Activated T-cell treated with anti-CD3 and anti-CD28 coated beads, Interleukin-2, amount 50 U/mL, for 72 hours (primary cell): ENCODE measurements at regions not wholly inside any gene's neighbourhood (a gene's known extent, or its start where the extent isn't known, plus 50 kb on each side); places are given as distances from the start of the nearest gene placed in this dataset.

Experiments
- ATAC-seq, 2 donors: fragments of 150-1000 bp; cut with Tn5 transposase; replicated peaks in 1 of 2; 2 replicates each; pipeline ENCODE4 v1.10.0; 2021; ENCODE audit warnings: moderate library complexity in 2 of 2, mild to moderate bottlenecking in 1 of 2
- DNase-seq, 2 donors: peaks; one replicate each; pipeline ENCODE4 v3.0.0; 2021 to 2022; ENCODE audit warnings: mixed read lengths in 1 of 2
- H3K27ac Mint-ChIP-seq: one replicate; pipeline ENCODE4 v1.8.0; 2022; ENCODE audit warnings: mild to moderate bottlenecking, moderate library complexity, mixed read lengths
- H3K27me3 Mint-ChIP-seq: one replicate; pipeline ENCODE4 v1.8.0; 2022; ENCODE audit warnings: low read depth, mixed read lengths
- H3K36me3 Mint-ChIP-seq, 2 donors: one replicate each; pipeline ENCODE4 v1.8.0; 2022; ENCODE audit warnings: mixed read lengths in 2 of 2, mild to moderate bottlenecking in 1 of 2; ENCODE audit not compliant: insufficient read depth in 2 of 2
- H3K4me1 Mint-ChIP-seq: one replicate; pipeline ENCODE4 v1.8.0; 2022; ENCODE audit warnings: low read depth, mixed read lengths
- H3K4me3 Mint-ChIP-seq, 2 donors: one replicate each; pipeline ENCODE4 v1.8.0; 2022; ENCODE audit warnings: mild to moderate bottlenecking in 2 of 2, mixed read lengths in 2 of 2, moderate library complexity in 2 of 2
- H3K9me3 Mint-ChIP-seq, 2 donors: one replicate each; pipeline ENCODE4 v1.8.0; 2022; ENCODE audit warnings: mixed read lengths in 2 of 2

GRCh38 chr10:44065788-44066526 is 318.9 kb downstream of the CXCL12 start:
- H3K27ac Mint-ChIP-seq: no peak overlapping the region
- no peaks in the 10 kb centered on the region for H3K27me3 Mint-ChIP-seq

DNA sequence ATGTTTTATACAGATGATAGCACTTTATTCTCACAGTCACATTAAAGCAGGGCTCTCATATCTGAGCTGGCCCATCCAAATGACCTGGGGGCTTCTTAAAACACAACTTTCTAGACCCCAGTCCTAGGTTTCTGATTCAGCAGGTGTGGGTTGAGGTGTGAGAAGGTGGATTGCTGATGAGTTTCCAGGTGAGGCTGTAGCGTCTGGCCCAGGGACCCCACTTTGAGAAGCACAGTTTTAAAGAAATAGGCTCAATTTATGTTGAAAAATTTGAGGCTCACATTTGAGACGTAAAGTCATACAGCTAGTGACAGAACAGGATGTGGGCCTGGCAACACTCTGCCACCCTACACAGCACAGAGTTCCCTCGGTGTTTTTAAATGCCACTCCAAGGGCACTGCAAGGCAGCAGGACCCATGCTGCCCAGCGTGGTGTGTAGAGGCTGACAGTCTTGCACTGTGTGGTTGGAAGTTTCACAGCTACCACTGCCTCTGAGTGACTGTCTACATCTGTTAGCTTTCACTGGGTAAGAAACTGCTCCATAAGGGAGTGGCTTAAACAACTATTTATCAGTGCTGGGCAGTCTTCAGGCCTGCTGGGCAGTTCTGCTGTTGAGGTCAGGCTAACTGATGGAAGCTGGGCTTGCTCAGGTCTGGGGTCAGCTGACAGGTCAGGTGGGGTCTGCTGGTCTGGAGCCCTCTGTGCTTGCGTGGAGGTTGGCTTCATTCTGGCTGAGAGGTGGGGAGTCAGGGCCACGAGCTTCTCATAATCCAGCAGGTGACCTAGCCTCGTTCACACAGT is 319.7 kb downstream of the CXCL12 start:
- no peak overlapping the region for H3K4me3 Mint-ChIP-seq
- DNase-seq: no peak
- H3K9me3 Mint-ChIP-seq: no peaks in the 10 kb centered on the region
- H3K36me3 Mint-ChIP-seq: no peaks in the 10 kb centered on the region
- H3K27me3 Mint-ChIP-seq: no peaks in the 10 kb centered on the region
- no peak overlapping the region for H3K27ac Mint-ChIP-seq
- ATAC-seq: no peak
- no peaks in the 10 kb centered on the region for H3K4me1 Mint-ChIP-seq

More at GRCh38 chr10:44065788-44066526, 318.9 kb downstream of the CXCL12 start:
- Mint-ChIP-seq H3K4me3 (no peak overlapping the region), H3K9me3 (no peaks in the 10 kb centered on the region), H3K36me3 (no peaks in the 10 kb centered on the region), H3K4me1 (no peaks in the 10 kb centered on the region)
- ATAC-seq (no peak), DNase-seq (no peak)

- Mint-ChIP-seq H3K4me1 (no peaks in the 10 kb centered on the region), H3K36me3 (no peaks in the 10 kb centered on the region), H3K27me3 (no peaks in the 10 kb centered on the region), H3K27ac (no peak overlapping the region), H3K9me3 (no peaks in the 10 kb centered on the region), H3K4me3 (no peak overlapping the region)
- no peak for DNase-seq
- ATAC-seq: no peak
Measured at GRCh38 chr10:44064317-44064716, 320.6 kb downstream of the CXCL12 start.

DNA sequence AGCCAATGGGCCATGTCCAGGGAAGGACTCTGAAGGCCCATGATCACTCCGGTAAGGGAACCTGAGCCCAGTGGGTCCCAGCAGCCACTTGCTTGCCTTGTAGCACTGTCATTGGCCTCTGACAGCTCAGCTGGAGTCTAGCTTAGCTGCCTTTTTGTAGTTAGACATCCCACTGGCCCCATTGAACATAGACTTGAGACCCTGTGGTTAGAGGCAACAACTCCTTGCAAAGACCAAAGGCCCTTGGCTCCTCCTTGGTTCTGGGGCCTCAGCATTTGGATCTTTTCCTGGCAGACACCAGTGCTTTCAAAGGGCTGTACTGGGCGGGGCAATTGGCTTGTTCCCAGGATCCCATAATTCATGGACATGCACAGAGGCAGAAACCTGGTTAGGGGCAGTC is 321.2 kb downstream of the CXCL12 start:
- Mint-ChIP-seq H3K9me3 (no peaks in the 10 kb centered on the region), H3K4me3 (no peak overlapping the region), H3K4me1 (no peaks in the 10 kb centered on the region), H3K27me3 (no peaks in the 10 kb centered on the region), H3K27ac (no peak overlapping the region), H3K36me3 (no peaks in the 10 kb centered on the region)
- DNase-seq (no peak), ATAC-seq (no peak)

GRCh38 chr10:44060719-44061118 is 324.2 kb downstream of the CXCL12 start:
- Mint-ChIP-seq H3K27me3 (no peaks in the 10 kb centered on the region), H3K4me1 (no peaks in the 10 kb centered on the region), H3K9me3 (no peaks in the 10 kb centered on the region), H3K36me3 (no peaks in the 10 kb centered on the region), H3K27ac (no peak overlapping the region), H3K4me3 (no peak overlapping the region)
- no peak for ATAC-seq
- DNase-seq: no peak

- Mint-ChIP-seq H3K9me3 (no peaks in the 10 kb centered on the region), H3K27ac (no peak overlapping the region), H3K4me3 (no peak overlapping the region), H3K27me3 (no peaks in the 10 kb centered on the region), H3K36me3 (no peaks in the 10 kb centered on the region), H3K4me1 (no peaks in the 10 kb centered on the region)
- DNase-seq (no peak), ATAC-seq (no peak)
Measured at GRCh38 chr10:44060221-44060620, 324.7 kb downstream of the CXCL12 start.

DNA sequence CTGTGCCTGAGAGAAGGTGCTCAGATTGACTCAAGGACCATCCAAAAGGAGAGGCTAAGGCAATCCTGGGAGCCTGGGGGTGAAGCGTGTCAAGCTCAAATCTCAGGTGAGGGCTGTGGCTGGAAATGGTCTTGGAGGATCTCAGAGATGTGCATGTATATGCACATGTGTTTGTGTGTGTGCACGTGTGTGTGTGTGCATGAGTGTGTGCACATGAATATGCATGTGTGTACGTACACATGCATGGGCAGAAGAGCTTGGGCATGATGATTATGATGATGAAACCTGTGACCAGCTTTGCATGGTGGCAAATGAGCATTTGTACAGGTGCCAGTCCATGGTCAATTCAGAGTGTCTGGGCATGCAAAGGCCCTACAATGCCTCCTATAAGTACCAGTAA is 326.6 kb downstream of the CXCL12 start:
- no peak overlapping the region for H3K27ac Mint-ChIP-seq
- no peak for ATAC-seq

GRCh38 chr10:44056967-44057805 is 327.7 kb downstream of the CXCL12 start:
- DNase-seq (no peak), ATAC-seq (no peak)
- Mint-ChIP-seq H3K4me1 (no peaks in the 10 kb centered on the region), H3K27me3 (peaks cover 10% of the 10 kb centered on the region), H3K36me3 (no peaks in the 10 kb centered on the region), H3K9me3 (no peaks in the 10 kb centered on the region), H3K4me3 (no peak overlapping the region), H3K27ac (no peak overlapping the region)

More for the DNA sequence above, 326.6 kb downstream of the CXCL12 start:
- no peaks in the 10 kb centered on the region for H3K4me1 Mint-ChIP-seq
- H3K36me3 Mint-ChIP-seq: no peaks in the 10 kb centered on the region
- no peak overlapping the region for H3K4me3 Mint-ChIP-seq
- no peak for DNase-seq
- no peaks in the 10 kb centered on the region for H3K9me3 Mint-ChIP-seq
- H3K27me3 Mint-ChIP-seq: peaks cover 4% of the 10 kb centered on the region

GRCh38 chr10:44056206-44056605 is 328.7 kb downstream of the CXCL12 start:
- Mint-ChIP-seq H3K9me3 (no peaks in the 10 kb centered on the region), H3K36me3 (no peaks in the 10 kb centered on the region), H3K4me3 (no peak overlapping the region), H3K27ac (no peak overlapping the region), H3K4me1 (no peaks in the 10 kb centered on the region), H3K27me3 (peaks cover 17% of the 10 kb centered on the region)
- ATAC-seq: no peak
- no peak for DNase-seq

DNA sequence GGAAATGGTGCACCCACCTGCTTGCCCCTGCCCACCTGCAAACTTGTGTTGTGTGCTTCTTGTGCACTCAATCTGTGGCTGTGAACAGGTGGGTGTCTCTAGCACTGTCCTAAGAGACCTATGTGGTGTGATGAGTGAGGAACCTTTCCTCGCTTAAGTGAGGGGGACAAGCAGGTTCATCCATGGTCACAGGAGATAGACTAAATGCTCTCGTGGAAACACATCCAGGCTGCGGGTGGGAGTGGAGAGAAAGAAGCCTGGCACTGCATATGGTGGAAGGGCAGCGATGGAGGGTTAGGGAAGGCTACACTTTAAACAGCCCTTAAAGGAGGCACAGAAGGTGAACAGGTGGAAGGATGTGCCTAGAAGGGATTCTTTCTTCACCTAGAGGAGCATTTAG is 330.9 kb downstream of the CXCL12 start:
- Mint-ChIP-seq H3K36me3 (no peaks in the 10 kb centered on the region), H3K4me1 (no peaks in the 10 kb centered on the region), H3K9me3 (no peaks in the 10 kb centered on the region), H3K4me3 (no peak overlapping the region), H3K27me3 (peaks cover 17% of the 10 kb centered on the region), H3K27ac (no peak overlapping the region)
- DNase-seq (no peak), ATAC-seq (no peak)

GRCh38 chr10:44053391-44053790 is 331.5 kb downstream of the CXCL12 start:
- Mint-ChIP-seq H3K27ac (no peak overlapping the region), H3K36me3 (no peaks in the 10 kb centered on the region), H3K27me3 (peaks cover 17% of the 10 kb centered on the region), H3K4me3 (no peak overlapping the region), H3K4me1 (no peaks in the 10 kb centered on the region), H3K9me3 (no peaks in the 10 kb centered on the region)
- ATAC-seq: no peak
- DNase-seq: no peak

DNA sequence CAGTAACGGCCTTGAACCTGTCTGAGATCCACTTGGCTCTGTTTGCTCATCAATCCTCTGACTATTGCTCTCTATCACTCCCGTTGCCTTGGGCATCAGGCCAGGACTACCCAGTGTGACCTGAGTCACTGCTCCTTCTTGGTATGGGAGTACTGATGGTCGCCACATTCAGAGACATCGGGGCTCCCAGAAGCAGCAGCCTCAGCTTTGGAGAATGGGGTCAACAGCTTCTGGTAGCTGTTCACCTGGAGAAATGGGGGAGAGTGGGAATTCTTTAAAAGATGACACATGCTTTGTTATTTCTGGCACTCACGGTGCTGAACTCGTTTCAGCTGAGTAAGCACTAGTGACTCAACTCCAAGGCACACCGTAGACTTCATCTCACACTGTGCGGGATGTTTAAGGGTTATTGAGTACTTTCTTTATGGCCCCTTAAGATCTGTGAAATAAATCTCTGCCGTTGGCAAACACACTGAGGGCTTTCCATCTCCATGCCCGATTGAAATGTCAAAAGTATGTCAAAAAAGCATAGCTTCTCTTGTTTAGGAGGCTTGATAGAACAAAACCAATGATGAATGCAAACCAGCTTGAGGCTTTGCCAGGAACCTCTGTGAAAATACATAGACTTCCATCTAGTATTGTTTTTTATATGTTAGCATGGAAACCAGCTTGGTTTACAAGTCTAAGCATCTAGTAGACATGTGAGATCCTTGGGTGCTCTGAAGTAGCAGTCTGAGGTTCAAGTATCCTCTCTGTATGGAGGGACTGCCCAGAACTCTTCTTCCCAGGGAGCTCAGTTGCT is 333.1 kb downstream of the CXCL12 start:
- Mint-ChIP-seq H3K27me3 (peaks cover 30% of the 10 kb centered on the region), H3K27ac (no peak overlapping the region), H3K4me1 (peaks cover 4% of the 10 kb centered on the region), H3K9me3 (no peaks in the 10 kb centered on the region), H3K4me3 (no peak overlapping the region), H3K36me3 (no peaks in the 10 kb centered on the region)
- ATAC-seq: no peak
- DNase-seq: no peak
